ENCODE measurements at regions not wholly inside any gene's neighbourhood (a gene's known extent, or its start where the extent isn't known, plus 50 kb on each side); places are given as distances from the start of the nearest gene placed in this dataset.

GRCh38 chr15:94761574-94761973 is 530.2 kb downstream of the MCTP2 start:
- TF ChIP-seq EZH2phosphoT487 (IDR thresholded peaks at IDR 0.05; ENCODE audit: low read length) (no peak), CTCF (IDR thresholded peaks at IDR 0.05; ENCODE audit: low read length) (no peak)
- Histone ChIP-seq H3K9me3 (replicated peaks; ENCODE audit: insufficient read depth, low read length) (no peaks in the 10 kb centered on the region), H3K9me2 (replicated peaks; ENCODE audit: insufficient read depth, low read length) (no peaks in the 10 kb centered on the region), H3K9ac (ENCODE audit: low read length) (no peak overlapping the region), H3K27me3 (replicated peaks; ENCODE audit: insufficient read depth, low read length) (no peaks in the 10 kb centered on the region), H3K79me2 (ENCODE audit: low read length) (no peaks in the 10 kb centered on the region), H3K4me2 (ENCODE audit: low read depth, low read length) (no peak overlapping the region), H3K4me3 (ENCODE audit: low read length) (no peak overlapping the region), H4K20me1 (ENCODE audit: insufficient read depth, low read length) (no peaks in the 10 kb centered on the region), H3K36me3 (replicated peaks; ENCODE audit: insufficient read depth, low read length) (no peaks in the 10 kb centered on the region), H2AFZ (ENCODE audit: low read length) (no peak overlapping the region), H3F3A (ENCODE audit: insufficient read depth, low read length) (no peaks in the 10 kb centered on the region), H3K27ac (ENCODE audit: low read length) (no peak overlapping the region), H3K4me1 (ENCODE audit: low read length) (no peaks in the 10 kb centered on the region)
- no peak for DNase-seq

- H3K9ac ChIP-seq (ENCODE audit: low read length), result no peak overlapping the region
- H2AFZ ChIP-seq (ENCODE audit: low read length), result no peak overlapping the region
- H3K9me2 ChIP-seq (replicated peaks; ENCODE audit: insufficient read depth, low read length), result no peaks in the 10 kb centered on the region
- H3K4me1 ChIP-seq (ENCODE audit: low read length), result no peaks in the 10 kb centered on the region
- no peaks in the 10 kb centered on the region for H3K36me3 ChIP-seq (replicated peaks; ENCODE audit: insufficient read depth, low read length)
- TF ChIP-seq EZH2 (optimal IDR thresholded peaks at IDR 0.05; ENCODE audit: low read depth, low read length) (no peak), EZH2phosphoT487 (IDR thresholded peaks at IDR 0.05; ENCODE audit: low read length) (no peak), CTCF (IDR thresholded peaks at IDR 0.05; ENCODE audit: low read length) (no peak)
- no peaks in the 10 kb centered on the region for H3K9me3 ChIP-seq (replicated peaks; ENCODE audit: insufficient read depth, low read length)
- no peaks in the 10 kb centered on the region for H3K79me2 ChIP-seq (ENCODE audit: low read length)
- H4K20me1 ChIP-seq (ENCODE audit: insufficient read depth, low read length), result no peaks in the 10 kb centered on the region
- no peak overlapping the region for H3K27ac ChIP-seq (ENCODE audit: low read length)
- H3K4me2 ChIP-seq (ENCODE audit: low read depth, low read length), result no peak overlapping the region
- DNase-seq, result no peak
- no peak overlapping the region for H3K4me3 ChIP-seq (ENCODE audit: low read length)
- H3F3A ChIP-seq (ENCODE audit: insufficient read depth, low read length), result no peaks in the 10 kb centered on the region
- no peaks in the 10 kb centered on the region for H3K27me3 ChIP-seq (replicated peaks; ENCODE audit: insufficient read depth, low read length)
These were observed 537.7 kb downstream of the MCTP2 start for GRCh38 chr15:94769089-94769488.

- H3K36me3 ChIP-seq (replicated peaks; ENCODE audit: insufficient read depth, low read length), result no peaks in the 10 kb centered on the region
These were observed 538.8 kb downstream of the MCTP2 start for GRCh38 chr15:94770199-94770598.

More at GRCh38 chr15:94770199-94770598, 538.8 kb downstream of the MCTP2 start:
- DNase-seq, result no peak
- Histone ChIP-seq H3F3A (ENCODE audit: insufficient read depth, low read length) (no peaks in the 10 kb centered on the region), H3K9ac (ENCODE audit: low read length) (no peak overlapping the region), H3K9me3 (replicated peaks; ENCODE audit: insufficient read depth, low read length) (no peaks in the 10 kb centered on the region), H3K4me2 (ENCODE audit: low read depth, low read length) (no peak overlapping the region), H4K20me1 (ENCODE audit: insufficient read depth, low read length) (no peaks in the 10 kb centered on the region), H2AFZ (ENCODE audit: low read length) (no peak overlapping the region), H3K79me2 (ENCODE audit: low read length) (no peaks in the 10 kb centered on the region), H3K4me1 (ENCODE audit: low read length) (no peaks in the 10 kb centered on the region), H3K27ac (ENCODE audit: low read length) (no peak overlapping the region), H3K4me3 (ENCODE audit: low read length) (no peak overlapping the region), H3K27me3 (replicated peaks; ENCODE audit: insufficient read depth, low read length) (no peaks in the 10 kb centered on the region), H3K9me2 (replicated peaks; ENCODE audit: insufficient read depth, low read length) (no peaks in the 10 kb centered on the region)
- no peak for TF ChIP-seq CTCF (IDR thresholded peaks at IDR 0.05; ENCODE audit: low read length)
- TF ChIP-seq EZH2 (optimal IDR thresholded peaks at IDR 0.05; ENCODE audit: low read depth, low read length), result no peak
- TF ChIP-seq EZH2phosphoT487 (IDR thresholded peaks at IDR 0.05; ENCODE audit: low read length), result no peak

Measured in MM.1S (cell line).